Neural progenitor cell (in vitro differentiated cells): ENCODE measurements at regions not wholly inside any gene's neighbourhood (a gene's known extent, or its start where the extent isn't known, plus 50 kb on each side); places are given as distances from the start of the nearest gene placed in this dataset.

ENCODE experiments used
- DNase-seq: peaks from one replicate; pipeline ENCODE4 v3.0.0-alpha.2; 2016; ENCODE audit warnings: low spot score
- H2AFZ ChIP-seq: fragments of 200-600 bp; sonication (generic); replicated peaks from 2 replicates; pipeline ENCODE4 v1.6.1; 2016; ENCODE audit warnings: antibody characterized with exemption
- H3F3A ChIP-seq: fragments of 200-600 bp; sonication (generic); 2 replicates; pipeline ENCODE4 v1.6.1; 2016; ENCODE audit warnings: antibody characterized with exemption, low read depth
- H3K27ac ChIP-seq: fragments of 200-600 bp; sonication (generic); 2 replicates; pipeline ENCODE4 v1.5.1; 2016; ENCODE audit warnings: mild to moderate bottlenecking
- H3K27me3 ChIP-seq: fragments of 200-600 bp; sonication (generic); 2 replicates; pipeline ENCODE4 v1.6.1; 2016; ENCODE audit warnings: mild to moderate bottlenecking, moderate library complexity
- H3K36me3 ChIP-seq: fragments of 200-600 bp; sonication (generic); 2 replicates; pipeline ENCODE4 v1.5.1; 2016
- H3K4me1 ChIP-seq: fragments of 200-600 bp; sonication (generic); 2 replicates; pipeline ENCODE4 v1.6.1; 2016; ENCODE audit warnings: mixed run types
- H3K4me2 ChIP-seq: fragments of 200-600 bp; sonication (generic); 2 replicates; pipeline ENCODE4 v1.6.1; 2016
- H3K4me3 ChIP-seq: fragments of 200-600 bp; sonication (generic); 2 replicates; pipeline ENCODE4 v1.5.1; 2016
- H3K79me2 ChIP-seq: fragments of 200-600 bp; sonication (generic); 2 replicates; pipeline ENCODE4 v1.6.1; 2016; ENCODE audit warnings: low read depth
- H3K9ac ChIP-seq: fragments of 200-600 bp; sonication (generic); 2 replicates; pipeline ENCODE4 v1.6.1; 2016
- H3K9me3 ChIP-seq: fragments of 200-600 bp; sonication (generic); 2 replicates; pipeline ENCODE4 v1.5.1; 2016; ENCODE audit warnings: low read depth
- H4K20me1 ChIP-seq: fragments of 200-600 bp; sonication (generic); 2 replicates; pipeline ENCODE4 v1.6.1; 2016; ENCODE audit warnings: low read depth
- H3K27ac Mint-ChIP-seq: 3 replicates; pipeline ENCODE4 v1.8.0; 2021; ENCODE audit warnings: mixed read lengths
- H3K27me3 Mint-ChIP-seq: 2 replicates; pipeline ENCODE4 v1.8.0; 2022; ENCODE audit warnings: low read depth, mild to moderate bottlenecking, inconsistent platforms, moderate library complexity, mixed read lengths; ENCODE audit not compliant: insufficient read depth
- H3K36me3 Mint-ChIP-seq: 3 replicates; pipeline ENCODE4 v1.8.0; 2021; ENCODE audit warnings: mixed read lengths
- H3K4me1 Mint-ChIP-seq: 3 replicates; pipeline ENCODE4 v1.8.0; 2021; ENCODE audit warnings: mixed read lengths
- H3K4me3 Mint-ChIP-seq: 3 replicates; pipeline ENCODE4 v1.8.0; 2021; ENCODE audit warnings: mild to moderate bottlenecking, moderate library complexity, mixed read lengths
- H3K9me3 Mint-ChIP-seq: 3 replicates; pipeline ENCODE4 v1.8.0; 2020; ENCODE audit warnings: mixed read lengths
- EZH2 ChIP-seq: fragments of 200-600 bp; sonication (generic); IDR thresholded peaks from 2 replicates; pipeline ENCODE4 v1.6.1; 2017; ENCODE audit warnings: antibody characterized with exemption, mild to moderate bottlenecking, moderate library complexity
- EZH2phosphoT487 ChIP-seq: fragments of 200-600 bp; sonication (generic); IDR thresholded peaks from 2 replicates; pipeline ENCODE4 v1.6.1; 2017; ENCODE audit warnings: antibody characterized with exemption
- TF ChIP-seq, protein P1 (sequence below): fragments of 200-600 bp; sonication (generic); IDR thresholded peaks from 2 replicates; pipeline ENCODE4 v1.5.1; 2017; ENCODE audit warnings: antibody characterized with exemption, mild to moderate bottlenecking

DNA sequence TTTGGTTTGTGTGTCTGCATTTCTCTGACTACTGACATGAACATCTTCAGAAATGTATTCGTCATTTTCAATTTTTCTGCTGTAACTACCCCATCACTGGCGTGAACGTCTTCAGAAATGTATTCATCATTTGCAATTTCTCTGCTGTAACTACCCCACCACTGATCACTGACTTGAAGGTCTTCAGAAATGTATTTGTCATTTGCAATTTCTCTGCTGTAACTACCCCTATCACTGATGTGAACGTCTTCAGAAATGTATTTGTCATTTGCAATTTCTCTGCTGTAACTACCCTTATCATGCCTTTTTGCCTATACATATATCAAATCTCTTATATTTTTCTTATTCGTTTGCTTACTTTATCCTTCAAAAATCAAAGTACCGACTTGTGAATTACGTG, 274.0 kb downstream of the EFNB2 start:
- H3K4me1 Mint-ChIP-seq = peaks cover 8% of the 10 kb centered on the region
- H3K9ac ChIP-seq = no peak overlapping the region
- H3K27me3 ChIP-seq = no peaks in the 10 kb centered on the region
- H3K27ac ChIP-seq = no peak overlapping the region
- H3K36me3 ChIP-seq = no peaks in the 10 kb centered on the region
- H2AFZ ChIP-seq = no peak overlapping the region
- H3K9me3 Mint-ChIP-seq = peaks cover 33% of the 10 kb centered on the region
- TF ChIP-seq, protein P1, sequence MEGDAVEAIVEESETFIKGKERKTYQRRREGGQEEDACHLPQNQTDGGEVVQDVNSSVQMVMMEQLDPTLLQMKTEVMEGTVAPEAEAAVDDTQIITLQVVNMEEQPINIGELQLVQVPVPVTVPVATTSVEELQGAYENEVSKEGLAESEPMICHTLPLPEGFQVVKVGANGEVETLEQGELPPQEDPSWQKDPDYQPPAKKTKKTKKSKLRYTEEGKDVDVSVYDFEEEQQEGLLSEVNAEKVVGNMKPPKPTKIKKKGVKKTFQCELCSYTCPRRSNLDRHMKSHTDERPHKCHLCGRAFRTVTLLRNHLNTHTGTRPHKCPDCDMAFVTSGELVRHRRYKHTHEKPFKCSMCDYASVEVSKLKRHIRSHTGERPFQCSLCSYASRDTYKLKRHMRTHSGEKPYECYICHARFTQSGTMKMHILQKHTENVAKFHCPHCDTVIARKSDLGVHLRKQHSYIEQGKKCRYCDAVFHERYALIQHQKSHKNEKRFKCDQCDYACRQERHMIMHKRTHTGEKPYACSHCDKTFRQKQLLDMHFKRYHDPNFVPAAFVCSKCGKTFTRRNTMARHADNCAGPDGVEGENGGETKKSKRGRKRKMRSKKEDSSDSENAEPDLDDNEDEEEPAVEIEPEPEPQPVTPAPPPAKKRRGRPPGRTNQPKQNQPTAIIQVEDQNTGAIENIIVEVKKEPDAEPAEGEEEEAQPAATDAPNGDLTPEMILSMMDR = no peak
- TF ChIP-seq EZH2 (no peak), EZH2phosphoT487 (no peak)
- no peaks in the 10 kb centered on the region for H3K4me1 ChIP-seq
- peaks cover 9% of the 10 kb centered on the region for H3K36me3 Mint-ChIP-seq
- no peak for DNase-seq
- H3K4me2 ChIP-seq = no peak overlapping the region
- no peak overlapping the region for H3K4me3 ChIP-seq
- no peaks in the 10 kb centered on the region for H3F3A ChIP-seq
- no peak overlapping the region for H3K27ac Mint-ChIP-seq
- peaks cover 5% of the 10 kb centered on the region for H3K27me3 Mint-ChIP-seq
- no peaks in the 10 kb centered on the region for H4K20me1 ChIP-seq
- H3K4me3 Mint-ChIP-seq = no peak overlapping the region
- no peaks in the 10 kb centered on the region for H3K9me3 ChIP-seq
- H3K79me2 ChIP-seq = no peaks in the 10 kb centered on the region

DNA sequence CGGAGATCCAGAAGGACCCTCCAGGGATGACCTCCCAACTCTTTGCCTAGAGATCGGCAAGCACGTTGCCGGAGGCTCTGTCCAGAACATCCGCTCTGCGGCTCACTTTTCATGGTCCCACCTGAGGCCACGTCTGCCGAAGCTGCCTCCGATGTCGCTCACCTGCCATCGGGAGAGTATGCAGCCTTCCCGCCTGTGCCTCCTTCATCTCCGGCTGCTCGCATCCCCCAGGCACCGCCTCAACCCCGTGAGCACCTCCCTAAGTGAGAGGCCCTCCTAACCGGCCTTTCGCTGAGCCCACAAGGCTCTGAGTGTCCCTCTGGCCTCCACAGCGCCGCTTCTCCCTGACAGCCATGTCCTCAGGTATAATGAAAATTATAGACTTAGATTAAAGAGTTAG, 275.1 kb downstream of the EFNB2 start:
- Mint-ChIP-seq H3K36me3 (peaks cover 9% of the 10 kb centered on the region), H3K4me3 (no peak overlapping the region), H3K4me1 (peaks cover 8% of the 10 kb centered on the region), H3K27ac (no peak overlapping the region), H3K9me3 (peaks cover 33% of the 10 kb centered on the region), H3K27me3 (peaks cover 6% of the 10 kb centered on the region)
- Histone ChIP-seq H3K4me1 (no peaks in the 10 kb centered on the region), H3K4me2 (no peak overlapping the region), H3K27ac (no peak overlapping the region), H3K36me3 (no peaks in the 10 kb centered on the region), H2AFZ (no peak overlapping the region), H3K79me2 (no peaks in the 10 kb centered on the region), H3F3A (no peaks in the 10 kb centered on the region), H3K27me3 (no peaks in the 10 kb centered on the region), H3K9ac (no peak overlapping the region), H4K20me1 (no peaks in the 10 kb centered on the region), H3K9me3 (no peaks in the 10 kb centered on the region), H3K4me3 (no peak overlapping the region)
- no peak for DNase-seq
- no peak for TF ChIP-seq EZH2phosphoT487
- TF ChIP-seq, protein P1 = no peak
- no peak for TF ChIP-seq EZH2

- Mint-ChIP-seq H3K4me1 (peaks cover 8% of the 10 kb centered on the region), H3K9me3 (peaks cover 33% of the 10 kb centered on the region), H3K27me3 (peaks cover 6% of the 10 kb centered on the region), H3K27ac (no peak overlapping the region), H3K4me3 (no peak overlapping the region), H3K36me3 (peaks cover 9% of the 10 kb centered on the region)
- no peaks in the 10 kb centered on the region for H3K79me2 ChIP-seq
- H3K4me2 ChIP-seq = no peak overlapping the region
- no peak overlapping the region for H3K4me3 ChIP-seq
- H3K27me3 ChIP-seq = no peaks in the 10 kb centered on the region
- H3K27ac ChIP-seq = no peak overlapping the region
- no peaks in the 10 kb centered on the region for H3K4me1 ChIP-seq
- no peak overlapping the region for H2AFZ ChIP-seq
- DNase-seq = no peak
- H3K9ac ChIP-seq = no peak overlapping the region
- no peaks in the 10 kb centered on the region for H3K9me3 ChIP-seq
- no peaks in the 10 kb centered on the region for H4K20me1 ChIP-seq
- TF ChIP-seq EZH2phosphoT487 (no peak), EZH2 (no peak)
- TF ChIP-seq, protein P1 = no peak
- no peaks in the 10 kb centered on the region for H3F3A ChIP-seq
- no peaks in the 10 kb centered on the region for H3K36me3 ChIP-seq
Measured at GRCh38 chr13:106259928-106260327, 275.5 kb downstream of the EFNB2 start.
